GM23248 (cell line): ENCODE measurements at regions not wholly inside any gene's neighbourhood (a gene's known extent, or its start where the extent isn't known, plus 50 kb on each side); places are given as distances from the start of the nearest gene placed in this dataset.

Experiments used
- EZH2 ChIP-seq: fragments of 200-600 bp; sonication (generic); IDR thresholded peaks from 2 replicates; pipeline ENCODE4 v1.6.1; 2018; ENCODE audit warnings: antibody characterized with exemption, mild to moderate bottlenecking; ENCODE audit not compliant: insufficient read depth, poor library complexity, severe bottlenecking
- EZH2phosphoT487 ChIP-seq: fragments of 200-600 bp; sonication (generic); IDR thresholded peaks from 2 replicates; pipeline ENCODE4 v1.6.1; 2018; ENCODE audit warnings: antibody characterized with exemption, moderate library complexity, mild to moderate bottlenecking, low read depth; ENCODE audit not compliant: insufficient read depth

GRCh38 chr13:34678154-34678553, 263.9 kb upstream of the NBEA start:
- TF ChIP-seq EZH2 = no peak
- no peak for TF ChIP-seq EZH2phosphoT487
